Vagina (tissue), 2 donors: ENCODE measurements at regions not wholly inside any gene's neighbourhood (a gene's known extent, or its start where the extent isn't known, plus 50 kb on each side); places are given as distances from the start of the nearest gene placed in this dataset.

Experiments used
- POLR2A ChIP-seq, 2 donors: fragments of 450-650 bp; IDR thresholded peaks; one replicate each; pipeline ENCODE4 v1.6.1; 2017; ENCODE audit warnings: antibody characterized with exemption in 2 of 2, mild to moderate bottlenecking in 2 of 2, moderate library complexity in 2 of 2
- TF ChIP-seq, protein P1 (sequence below), 3 experiments: fragments of 450-650 bp in 2 of 3; fragments of 200-600 bp in 1 of 3; sonication (generic) in 1 of 3; IDR thresholded peaks; one replicate each; pipeline ENCODE4 v1.5.1; 2017 to 2019; ENCODE audit warnings: antibody characterized with exemption in 3 of 3, mild to moderate bottlenecking in 2 of 3, moderate library complexity in 2 of 3

DNA sequence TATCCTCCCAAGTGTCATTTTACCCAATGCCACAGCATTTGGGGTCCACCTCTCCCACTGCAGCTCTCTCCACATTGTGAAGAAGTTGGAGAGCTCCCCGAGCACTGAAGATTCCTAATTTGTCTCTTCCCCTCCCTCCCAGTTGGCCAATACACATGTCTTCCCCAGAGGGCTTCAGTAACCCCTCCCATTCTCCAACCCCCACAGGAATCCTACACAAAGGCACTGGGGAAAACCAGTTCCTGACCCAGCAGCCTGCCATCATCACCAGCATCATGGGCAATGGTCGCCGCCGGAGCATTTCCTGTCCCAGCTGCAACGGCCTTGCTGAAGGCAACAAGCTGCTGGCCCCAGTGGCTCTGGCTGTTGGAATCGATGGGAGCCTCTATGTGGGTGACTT is 87.3 kb upstream of the WWC1 start:
- TF ChIP-seq, protein P1, sequence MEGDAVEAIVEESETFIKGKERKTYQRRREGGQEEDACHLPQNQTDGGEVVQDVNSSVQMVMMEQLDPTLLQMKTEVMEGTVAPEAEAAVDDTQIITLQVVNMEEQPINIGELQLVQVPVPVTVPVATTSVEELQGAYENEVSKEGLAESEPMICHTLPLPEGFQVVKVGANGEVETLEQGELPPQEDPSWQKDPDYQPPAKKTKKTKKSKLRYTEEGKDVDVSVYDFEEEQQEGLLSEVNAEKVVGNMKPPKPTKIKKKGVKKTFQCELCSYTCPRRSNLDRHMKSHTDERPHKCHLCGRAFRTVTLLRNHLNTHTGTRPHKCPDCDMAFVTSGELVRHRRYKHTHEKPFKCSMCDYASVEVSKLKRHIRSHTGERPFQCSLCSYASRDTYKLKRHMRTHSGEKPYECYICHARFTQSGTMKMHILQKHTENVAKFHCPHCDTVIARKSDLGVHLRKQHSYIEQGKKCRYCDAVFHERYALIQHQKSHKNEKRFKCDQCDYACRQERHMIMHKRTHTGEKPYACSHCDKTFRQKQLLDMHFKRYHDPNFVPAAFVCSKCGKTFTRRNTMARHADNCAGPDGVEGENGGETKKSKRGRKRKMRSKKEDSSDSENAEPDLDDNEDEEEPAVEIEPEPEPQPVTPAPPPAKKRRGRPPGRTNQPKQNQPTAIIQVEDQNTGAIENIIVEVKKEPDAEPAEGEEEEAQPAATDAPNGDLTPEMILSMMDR (IDR thresholded peaks at IDR 0.05): no peak
- TF ChIP-seq POLR2A (IDR thresholded peaks at IDR 0.05): no peak
